Heart left ventricle (tissue), 13 donors: ENCODE measurements at regions not wholly inside any gene's neighbourhood (a gene's known extent, or its start where the extent isn't known, plus 50 kb on each side); places are given as distances from the start of the nearest gene placed in this dataset.

Experiments used
- CTCF ChIP-seq, 12 donors: fragments of 200-600 bp; sonication (generic) in 4 of 12; IDR thresholded peaks; one replicate each; pipeline versions ENCODE4 v1.5.0 to v1.8.0; 2018 to 2022; ENCODE audit warnings: antibody characterized with exemption in 12 of 12, mild to moderate bottlenecking in 5 of 12
- POLR2A ChIP-seq, 2 donors: fragments of 450-650 bp; IDR thresholded peaks; one replicate each; pipeline ENCODE4 v1.6.1; 2017; ENCODE audit warnings: antibody characterized with exemption in 2 of 2, mild to moderate bottlenecking in 2 of 2, moderate library complexity in 2 of 2
- donor health status: ischemic (EF 13 %, LVEDD 7.1; RV severe dilation, severe dysfunction).
- donor health status: DM: no; HTN: yes; CAD: no.
- donor health status: DM: no; HTN: no; CAD: no.
- donor health status: ischemic (EF 25% LVEDD 6.9; RV normal size, moderate dysfunction).
- donor health status: ischemic (EF 25% LVEDD 5.7; RV mildly dilated, moderate dysfunction).
- donor health status: ischemic (EF 35%, LVEDD 5.7; RV mildly dilated, moderate dysfunction).
- donor health status: nonischemic (EF 11% LVEDD 7.7; RV severe dilation, severe dysfunction).
- donor health status: DM: yes; HTN: yes; CAD: no.
- donor health status: PGD.
- donor health status: ischemic (EF 29% LVEDD 5.4; RV normal size, mild dysfunction).
- donor health status: nonischemic (EF 23%, LVEDD 6.1; RV moderate dilation, normal function).

- TF ChIP-seq CTCF (IDR thresholded peaks at IDR 0.05): no peak
- TF ChIP-seq POLR2A (IDR thresholded peaks at IDR 0.05): no peak
These were observed 409.7 kb downstream of the SOX2 start for GRCh38 chr3:182121401-182121800.
